KOPT-K1 (cell line): ENCODE measurements at regions not wholly inside any gene's neighbourhood (a gene's known extent, or its start where the extent isn't known, plus 50 kb on each side); places are given as distances from the start of the nearest gene placed in this dataset.
"Not testable (repeated sequence)": the region's sequence is repeated elsewhere in the genome, so short reads cannot be mapped to it uniquely, and the experiment has no call there.

Source experiments
- H3K27ac ChIP-seq: fragments of 200-600 bp; sonication (generic); 2 replicates; pipeline ENCODE4 v1.5.1; 2016; ENCODE audit warnings: antibody characterized with exemption, mild to moderate bottlenecking, low read depth, low read length; ENCODE audit not compliant: poor library complexity, severe bottlenecking
- H3K36me3 ChIP-seq: fragments of 200-600 bp; sonication (generic); 2 replicates; pipeline ENCODE4 v1.5.1; 2017; ENCODE audit warnings: antibody characterized with exemption, mild to moderate bottlenecking, low read length, moderate library complexity; ENCODE audit not compliant: insufficient read depth
- H3K9me3 ChIP-seq: fragments of 200-600 bp; sonication (generic); 2 replicates; pipeline ENCODE4 v1.5.1; 2017; ENCODE audit warnings: antibody characterized with exemption, low read length, mild to moderate bottlenecking; ENCODE audit not compliant: insufficient read depth, poor library complexity, severe bottlenecking

- peak overlapping the region; percentile 57 for H3K27ac ChIP-seq
- H3K36me3 ChIP-seq, H3K9me3 ChIP-seq: not testable (repeated sequence)
Observed at GRCh38 chr10:48102410-48103146, 103.0 kb upstream of the FAM25C start.

DNA sequence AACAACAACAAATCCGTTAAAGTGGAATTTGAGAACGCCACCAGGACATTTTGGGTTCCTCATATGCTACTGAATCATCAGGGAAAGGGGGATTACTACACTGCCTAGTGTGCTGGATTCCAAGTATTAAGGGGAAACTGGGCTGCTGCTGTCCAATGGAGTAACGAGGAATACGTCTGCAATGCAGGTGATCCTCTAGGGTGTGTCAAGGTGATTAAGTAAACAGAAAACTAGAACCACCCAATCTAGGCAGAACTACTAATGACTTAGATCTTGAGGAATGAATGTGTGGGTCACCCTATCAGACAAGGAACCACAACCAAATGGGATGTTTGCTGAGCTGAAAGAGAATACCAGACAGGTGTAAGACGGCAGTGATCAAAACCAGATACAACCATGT is 99.3 kb upstream of the FAM25C start:
- H3K9me3 ChIP-seq, H3K27ac ChIP-seq, H3K36me3 ChIP-seq: not testable (repeated sequence)

DNA sequence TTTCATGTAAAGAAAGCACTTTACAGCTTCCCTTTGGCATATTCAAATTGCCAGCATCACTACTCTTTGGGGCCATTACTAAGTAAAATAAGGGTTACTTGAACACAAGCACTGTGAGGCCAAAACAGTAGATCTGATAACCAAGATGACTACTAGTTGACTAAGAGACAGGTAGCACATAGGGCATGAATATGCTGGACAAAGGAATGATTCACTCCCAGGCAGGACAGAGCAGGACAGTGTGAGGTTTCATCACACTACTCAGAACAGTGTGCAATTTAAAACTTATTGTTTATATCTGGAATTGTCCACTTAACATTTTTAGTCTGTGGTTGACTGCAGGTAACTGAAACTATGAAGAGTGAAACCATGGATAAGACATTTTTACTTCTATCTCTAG is 91.1 kb upstream of the FAM25C start:
- H3K36me3 ChIP-seq, H3K27ac ChIP-seq, H3K9me3 ChIP-seq: not testable (repeated sequence)

GRCh38 chr10:48088087-48088486 is 88.5 kb upstream of the FAM25C start:
- not testable (repeated sequence) for H3K36me3 ChIP-seq, H3K27ac ChIP-seq, H3K9me3 ChIP-seq

- H3K27ac ChIP-seq, H3K36me3 ChIP-seq, H3K9me3 ChIP-seq: not testable (repeated sequence)
Observed at GRCh38 chr10:48084446-48084845, 84.9 kb upstream of the FAM25C start.

- H3K36me3 ChIP-seq, H3K27ac ChIP-seq, H3K9me3 ChIP-seq: not testable (repeated sequence)
Observed at GRCh38 chr10:48071228-48071627, 71.6 kb upstream of the FAM25C start.

GRCh38 chr10:48063944-48064625 is 64.5 kb upstream of the FAM25C start:
- not testable (repeated sequence) for H3K36me3 ChIP-seq, H3K9me3 ChIP-seq, H3K27ac ChIP-seq

- H3K27ac ChIP-seq, H3K9me3 ChIP-seq, H3K36me3 ChIP-seq: not testable (repeated sequence)
Observed at GRCh38 chr10:48055395-48055794, 55.8 kb upstream of the FAM25C start.
